TTC549 (cell line): ENCODE measurements at regions not wholly inside any gene's neighbourhood (a gene's known extent, or its start where the extent isn't known, plus 50 kb on each side); places are given as distances from the start of the nearest gene placed in this dataset.

Experiments used
- FAIRE-seq: peaks from 2 replicates; lab custom pipeline; 2012; peaks lifted over from hg19 to GRCh38; lab: Jason Lieb, UNC

DNA sequence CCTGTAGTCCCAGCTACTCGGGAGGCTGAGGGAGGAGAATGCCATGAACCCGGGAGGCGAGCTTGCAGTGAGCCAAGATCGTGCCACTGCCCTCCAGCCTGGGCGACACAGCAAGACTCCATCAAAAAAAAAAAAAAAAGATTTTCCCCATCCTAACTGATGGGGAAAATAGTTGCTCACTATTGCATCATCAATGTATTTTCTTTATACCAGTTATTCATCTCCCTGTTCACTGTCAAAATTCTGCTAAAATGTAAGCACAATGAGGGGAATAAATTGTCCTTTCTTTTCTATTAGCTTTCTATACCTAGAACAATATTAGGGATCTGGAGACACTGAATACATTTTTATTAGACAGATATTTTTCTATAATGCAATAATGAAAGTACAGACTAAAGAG lies 561.3 kb downstream of the CCER1 start:
- no peak for FAIRE-seq

DNA sequence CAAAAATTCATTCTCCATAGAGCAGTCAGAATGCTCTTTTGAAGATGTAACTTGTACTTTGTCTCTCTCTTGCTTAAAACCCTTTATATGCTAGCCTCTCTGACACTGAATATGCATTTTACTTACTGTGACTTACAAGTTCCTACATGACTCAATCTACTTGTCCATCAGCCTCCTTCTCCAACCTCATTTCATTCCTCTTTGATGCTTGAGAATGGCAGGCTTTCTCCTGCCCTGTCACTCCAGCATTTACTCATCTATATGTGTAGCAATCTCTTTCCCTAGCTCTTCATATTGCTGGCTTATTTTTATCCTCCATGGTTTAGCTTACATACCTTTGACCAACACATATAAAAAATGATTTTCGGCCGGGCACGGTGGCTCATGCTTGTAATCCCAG lies 561.9 kb downstream of the CCER1 start:
- no peak for FAIRE-seq

- no peak for FAIRE-seq
Measured at GRCh38 chr12:90390947-90391346, 564.0 kb downstream of the CCER1 start.

DNA sequence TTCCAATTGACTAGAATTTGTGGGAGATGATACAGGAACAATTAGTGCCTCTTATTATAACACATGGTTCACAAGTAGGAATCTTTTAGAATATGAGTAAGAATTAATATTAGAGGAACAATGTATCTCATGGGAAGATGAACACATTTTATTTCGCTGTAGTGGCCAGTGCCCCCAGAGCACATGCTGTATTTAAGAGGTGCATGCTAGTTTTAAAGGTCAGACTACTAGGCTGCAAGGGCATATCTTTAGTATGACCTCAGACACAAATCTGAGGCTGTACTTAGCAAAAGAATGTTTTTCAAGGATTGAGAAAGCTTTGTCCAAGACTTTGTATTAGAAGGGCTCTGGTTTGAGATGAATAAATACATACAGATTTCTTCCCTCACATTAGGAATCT lies 586.9 kb downstream of the CCER1 start:
- FAIRE-seq: no peak

DNA sequence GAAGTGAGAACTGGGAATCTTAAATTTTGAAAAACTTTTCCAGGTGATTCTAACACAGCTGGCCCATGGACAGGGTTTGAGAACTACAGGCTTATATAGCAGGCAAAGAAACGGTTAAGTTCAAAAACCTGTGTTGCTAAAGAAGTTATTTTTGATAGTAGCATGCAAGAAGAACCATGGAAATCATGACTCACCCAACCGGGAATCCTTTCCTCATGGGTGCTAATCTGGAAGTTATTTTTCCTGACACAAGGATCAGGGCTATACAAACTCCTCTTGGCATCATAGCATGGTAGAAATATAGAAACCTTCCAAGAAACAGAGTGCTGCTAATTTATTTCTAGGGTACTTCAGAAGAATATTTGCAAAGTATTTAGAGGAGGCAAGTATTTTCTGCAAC lies 588.7 kb downstream of the CCER1 start:
- no peak for FAIRE-seq

DNA sequence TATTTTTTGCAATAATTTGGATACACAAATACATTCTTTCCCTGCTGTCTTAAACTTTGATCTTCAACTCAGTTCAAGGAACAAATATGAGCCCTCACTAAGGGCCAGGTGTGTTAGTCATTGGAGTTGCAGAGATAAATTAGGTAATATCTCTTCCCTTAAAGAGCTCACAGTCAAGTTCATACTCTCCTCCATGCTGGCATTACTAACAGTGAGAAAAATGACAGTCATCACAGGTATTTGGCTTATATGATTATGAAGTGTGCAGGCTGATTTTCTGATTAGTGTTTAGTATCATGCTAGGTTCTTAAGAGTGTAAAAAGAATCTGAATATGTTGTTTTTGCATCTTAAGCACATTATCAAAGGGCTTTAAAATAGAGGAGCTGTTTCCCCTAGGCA lies 594.7 kb downstream of the CCER1 start:
- no peak for FAIRE-seq

- no peak for FAIRE-seq
Measured at GRCh38 chr12:90355711-90356355, 599.1 kb downstream of the CCER1 start.

DNA sequence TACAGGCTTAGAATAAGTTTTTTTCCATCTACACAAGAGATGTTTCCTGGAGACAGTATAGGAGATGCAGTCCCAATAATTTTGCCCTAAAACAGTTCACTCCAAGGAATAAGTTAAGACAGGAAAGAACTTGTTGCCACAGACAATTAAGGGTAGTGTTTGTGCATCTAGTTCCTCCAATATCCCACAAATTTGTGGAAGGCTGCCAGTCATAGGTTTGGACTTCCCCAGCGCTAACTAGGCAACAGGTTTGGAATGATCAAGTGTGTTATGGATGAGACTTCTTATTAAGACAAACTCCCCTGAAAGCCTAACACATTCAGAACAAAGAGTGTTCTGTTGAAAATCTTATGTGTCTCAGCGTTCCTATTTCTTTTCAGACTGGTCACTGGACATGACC lies 611.0 kb downstream of the CCER1 start:
- no peak for FAIRE-seq

- no peak for FAIRE-seq
Measured at GRCh38 chr12:90342081-90342480, 612.9 kb downstream of the CCER1 start.

DNA sequence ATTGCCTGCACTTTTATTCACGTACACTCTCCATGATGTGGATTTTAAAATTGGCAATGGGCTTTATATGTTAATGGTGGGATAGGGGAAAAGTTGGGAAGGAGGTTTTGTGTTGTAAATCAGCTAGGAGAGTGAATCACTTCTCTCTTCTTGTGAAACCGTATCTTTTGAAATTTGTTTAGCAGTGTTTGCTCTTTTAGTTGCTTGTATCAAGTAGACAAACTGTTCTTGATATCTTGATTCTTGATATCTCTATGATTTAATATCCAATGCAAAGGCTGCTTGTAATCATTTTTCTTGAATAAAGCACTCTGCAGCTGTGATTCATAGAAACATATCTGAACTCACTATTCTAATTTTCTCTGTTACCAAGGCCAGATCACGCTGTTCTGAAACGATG lies 615.1 kb downstream of the CCER1 start:
- no peak for FAIRE-seq

DNA sequence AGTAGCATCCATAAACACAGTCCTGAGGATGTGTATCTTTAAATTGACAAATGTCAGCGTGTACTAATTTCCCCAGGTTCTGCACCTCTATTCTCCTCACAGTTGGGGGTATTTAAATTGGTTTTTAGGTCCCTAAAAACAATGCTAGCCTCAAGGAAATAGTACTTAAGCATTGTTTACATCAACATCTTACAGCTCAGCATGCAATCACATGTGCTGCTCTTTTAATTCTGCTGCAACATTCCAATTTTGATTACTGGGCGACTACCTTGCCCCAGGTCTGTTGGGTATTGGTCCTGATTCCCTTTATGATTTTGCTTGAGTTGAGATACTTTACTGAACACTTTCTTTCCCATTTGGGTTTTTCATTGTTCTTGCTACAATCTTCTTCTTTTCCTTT lies 616.6 kb downstream of the CCER1 start:
- no peak for FAIRE-seq

GRCh38 chr12:90337018-90337417 lies 618.0 kb downstream of the CCER1 start:
- no peak for FAIRE-seq

DNA sequence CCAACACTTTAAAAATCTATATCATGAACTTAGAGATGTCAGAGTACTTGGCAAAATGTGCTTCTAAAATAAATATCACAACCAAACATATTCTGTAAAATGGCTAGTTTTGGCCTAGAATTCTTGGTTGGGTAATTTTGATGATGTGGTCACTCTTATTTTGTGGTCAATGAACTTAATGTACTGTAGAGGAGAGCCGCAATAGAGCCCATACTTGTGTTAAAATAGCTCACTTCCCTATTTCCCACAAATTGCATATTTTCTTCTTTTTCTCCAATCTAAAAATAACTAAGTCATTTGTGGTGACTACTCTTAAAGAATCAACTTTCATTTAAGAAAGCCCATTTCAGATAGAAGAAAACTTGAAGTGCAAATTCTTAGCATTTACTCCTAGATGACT lies 619.4 kb downstream of the CCER1 start:
- FAIRE-seq: no peak

- no peak for FAIRE-seq
Measured at GRCh38 chr12:90333939-90334338, 621.0 kb downstream of the CCER1 start.

DNA sequence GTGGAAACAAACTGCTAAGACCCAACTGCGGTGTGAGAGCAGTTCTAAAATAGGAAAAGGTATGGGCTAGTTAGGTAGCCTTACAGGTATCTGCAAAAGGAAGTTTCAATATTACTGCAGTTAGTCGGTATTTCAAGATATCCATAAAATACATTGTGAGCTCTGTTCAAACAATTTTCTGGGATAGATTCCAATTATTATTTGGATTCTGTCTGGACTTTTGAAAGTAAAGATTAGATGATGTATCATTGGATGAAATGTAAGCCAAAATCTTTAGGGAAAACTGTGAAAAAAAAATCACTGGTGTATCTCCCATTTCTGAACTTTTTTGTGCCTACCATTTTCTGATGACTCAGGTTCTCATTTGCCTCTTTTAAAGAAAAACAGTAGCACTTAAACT lies 621.6 kb downstream of the CCER1 start:
- no peak for FAIRE-seq

GRCh38 chr12:90331821-90332220 lies 623.2 kb downstream of the CCER1 start:
- FAIRE-seq: no peak

DNA sequence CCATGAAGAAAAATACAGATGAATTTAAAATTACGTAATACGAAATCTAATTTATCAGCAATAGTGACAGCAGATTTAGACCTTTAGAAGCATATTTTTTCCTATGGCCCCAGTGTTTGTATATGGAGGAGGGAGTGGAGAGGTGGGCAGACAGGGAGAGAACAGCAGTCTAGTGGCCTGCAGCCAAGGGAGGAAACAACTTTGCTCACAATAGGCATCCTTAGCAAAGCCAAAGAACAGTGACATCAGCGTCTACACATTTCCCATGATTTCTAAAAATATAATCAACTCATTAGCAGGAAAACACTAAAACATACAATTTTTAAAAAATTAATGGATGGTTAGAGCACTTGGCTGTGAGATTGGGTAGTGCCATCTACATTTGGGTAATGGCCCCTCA lies 622.6 kb upstream of the ATP2B1 start:
- no peak for FAIRE-seq

DNA sequence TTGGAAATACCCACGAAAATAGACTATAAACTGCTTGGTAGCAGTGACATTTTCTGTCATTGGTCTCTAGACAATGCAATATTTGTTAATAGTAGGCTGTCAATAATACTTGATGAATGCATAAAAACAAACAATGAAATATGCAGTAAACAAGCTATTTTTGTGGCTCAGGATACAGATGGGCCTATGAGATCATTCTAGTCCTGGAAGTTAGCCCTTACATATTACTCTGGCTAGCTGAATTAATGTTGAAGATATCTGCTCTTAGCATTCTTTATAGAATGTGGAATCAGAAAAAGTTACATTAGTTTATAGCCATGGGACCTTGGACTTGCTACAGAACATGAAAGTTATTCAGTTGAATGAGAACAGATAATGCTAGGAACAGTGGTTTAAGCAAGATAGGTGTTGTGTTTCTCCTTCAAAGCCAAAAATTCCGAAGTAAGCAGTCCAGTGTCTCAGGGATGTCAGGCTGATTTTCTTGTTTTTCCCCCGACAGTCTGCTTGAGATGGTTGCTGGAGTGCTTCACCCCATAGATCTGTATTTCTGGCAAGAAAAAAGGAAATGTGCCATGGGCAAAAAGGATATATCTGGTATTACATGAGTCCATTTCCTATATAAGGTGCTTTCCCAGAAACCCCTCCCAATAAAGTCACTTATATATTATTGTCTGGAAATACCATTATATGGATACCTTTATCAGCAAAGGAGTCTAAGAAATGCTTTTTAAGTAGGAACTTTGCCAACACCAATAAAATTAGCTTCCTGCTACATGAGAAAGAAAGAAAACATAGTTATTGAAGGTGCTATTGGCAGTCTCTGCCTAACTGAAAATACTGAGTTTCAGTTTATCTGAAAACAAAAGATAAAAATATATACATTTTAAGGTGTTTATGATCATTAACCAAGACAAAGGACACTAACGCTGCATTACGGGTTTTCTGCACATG lies 619.4 kb upstream of the ATP2B1 start:
- no peak for FAIRE-seq

DNA sequence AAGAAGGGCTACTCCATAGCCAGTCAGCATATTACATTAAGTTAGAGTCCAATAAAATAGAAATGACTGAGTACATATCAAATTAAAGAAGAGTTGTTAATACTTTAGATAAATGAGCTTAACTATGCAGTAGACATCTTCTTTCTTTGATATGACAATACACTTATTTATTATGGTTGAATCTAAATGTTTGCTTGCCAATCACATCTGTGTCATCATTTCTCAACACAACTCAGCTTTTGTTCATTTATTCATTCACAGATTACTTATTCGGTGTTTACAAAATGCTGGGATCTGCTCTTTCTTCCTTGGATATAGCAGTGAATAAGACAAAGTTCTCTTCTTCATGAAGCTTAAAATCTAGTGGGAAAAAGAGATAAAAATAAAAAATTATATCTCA lies 614.6 kb upstream of the ATP2B1 start:
- FAIRE-seq: no peak

DNA sequence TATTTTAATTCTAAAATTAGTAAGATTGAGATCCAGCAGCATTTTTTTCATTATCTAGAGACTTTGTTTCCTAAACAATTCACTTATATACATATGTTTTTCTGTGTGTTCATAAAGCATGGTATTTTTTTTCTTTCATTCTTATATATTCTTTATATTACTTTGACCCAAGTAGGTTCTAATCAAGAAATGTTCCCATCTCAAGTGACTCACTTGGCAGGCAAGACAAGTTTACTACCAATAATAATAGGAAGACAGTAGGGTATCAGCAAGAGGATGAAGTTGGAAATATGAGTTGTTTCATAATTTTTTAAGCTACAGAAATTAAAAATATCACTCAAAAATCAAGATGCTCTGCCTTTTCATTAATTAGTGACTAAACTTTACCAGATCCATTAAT lies 613.4 kb upstream of the ATP2B1 start:
- FAIRE-seq: no peak

GRCh38 chr12:90321369-90321768 lies 612.7 kb upstream of the ATP2B1 start:
- FAIRE-seq: no peak

DNA sequence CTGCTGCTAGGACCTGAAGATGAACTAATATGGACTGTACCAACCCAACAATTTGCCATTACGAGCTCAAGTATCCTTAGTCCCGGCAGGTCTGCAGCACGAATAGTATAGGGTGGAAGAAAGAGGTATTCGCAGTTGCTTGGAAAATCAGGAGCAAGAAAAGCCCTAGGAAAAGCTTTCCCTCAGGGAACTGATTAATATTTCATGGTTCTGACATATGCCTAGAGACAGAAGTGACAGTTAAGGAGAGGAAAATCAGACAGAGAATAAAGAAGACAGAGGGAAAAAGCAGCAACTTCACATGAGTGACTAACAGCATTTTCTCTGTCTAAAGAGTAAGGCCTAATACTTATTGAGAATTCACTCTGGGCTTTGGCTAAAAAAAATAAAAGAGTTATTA lies 602.9 kb upstream of the ATP2B1 start:
- FAIRE-seq: no peak

DNA sequence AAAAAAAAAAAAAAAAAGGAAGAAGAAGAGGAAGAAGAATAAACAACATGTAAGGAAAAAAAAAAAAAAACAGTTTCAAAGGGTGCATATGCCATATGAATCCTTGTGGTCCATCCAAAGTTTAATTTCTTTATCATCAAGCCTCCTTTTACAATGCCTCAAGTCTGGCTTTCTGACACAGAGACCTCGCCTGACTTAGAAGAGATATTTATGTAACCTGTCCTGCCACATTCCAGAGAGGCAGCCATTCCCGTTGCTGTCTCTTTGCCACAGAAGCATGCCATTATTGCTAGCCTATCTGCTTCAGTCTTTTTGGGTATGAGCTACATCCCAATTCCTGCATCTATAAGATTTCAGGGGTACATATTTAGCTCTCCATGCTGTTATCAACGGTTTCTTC lies 596.7 kb upstream of the ATP2B1 start:
- no peak for FAIRE-seq

- FAIRE-seq: no peak
Measured at GRCh38 chr12:90304231-90304630, 595.6 kb upstream of the ATP2B1 start.
